Tibial nerve (tissue), 4 donors: ENCODE measurements at regions not wholly inside any gene's neighbourhood (a gene's known extent, or its start where the extent isn't known, plus 50 kb on each side); places are given as distances from the start of the nearest gene placed in this dataset.

ENCODE experiments used
- DNase-seq, 2 donors: peaks; one replicate each; pipeline ENCODE4 v3.0.0-alpha.2; 2019; ENCODE audit warnings: low spot score in 2 of 2
- H3K27ac ChIP-seq, 4 donors: fragments of 200-600 bp; sonication (generic) in 3 of 4; one replicate each; pipeline ENCODE4 v1.5.1; 2017 to 2019; ENCODE audit warnings: mild to moderate bottlenecking in 1 of 4
- H3K27me3 ChIP-seq, 2 donors: fragments of 200-600 bp; sonication (generic) in 1 of 2; one replicate each; pipeline versions ENCODE4 v1.5.1 to v1.6.0; 2017 to 2019
- H3K36me3 ChIP-seq, 3 donors: fragments of 200-600 bp; sonication (generic); one replicate each; pipeline ENCODE4 v1.5.1; 2018 to 2019
- H3K4me1 ChIP-seq, 4 donors: fragments of 200-600 bp; sonication (generic) in 3 of 4; one replicate each; pipeline ENCODE4 v1.5.1; 2017 to 2019
- H3K4me3 ChIP-seq, 4 donors: fragments of 200-600 bp; sonication (generic) in 3 of 4; one replicate each; pipeline ENCODE4 v1.5.1; 2017 to 2019; ENCODE audit warnings: mild to moderate bottlenecking in 1 of 4, moderate library complexity in 1 of 4
- H3K9me3 ChIP-seq, 4 donors: fragments of 200-600 bp; sonication (generic) in 3 of 4; one replicate each; pipeline ENCODE4 v1.5.1; 2017 to 2019
- EP300 ChIP-seq, 2 donors: sonication (generic); formaldehyde crosslinking; IDR thresholded peaks; one replicate each; pipeline ENCODE4 v1.6.1; 2017; ENCODE audit warnings: antibody characterized with exemption in 2 of 2, mild to moderate bottlenecking in 1 of 2
- POLR2A ChIP-seq, 2 donors: fragments of 450-650 bp; IDR thresholded peaks; one replicate each; pipeline ENCODE4 v1.6.1; 2017; ENCODE audit warnings: antibody characterized with exemption in 2 of 2, mild to moderate bottlenecking in 2 of 2, moderate library complexity in 2 of 2
- WGBS, 2 donors: methylation state at CpG; one replicate each; pipeline ENCODE4 v1.1.5; 2018; 5-methylcytosine and 5-hydroxymethylcytosine counted together
- TF ChIP-seq, protein P1 (sequence below), 5 experiments: fragments of 200-600 bp in 3 of 5; fragments of 450-650 bp in 2 of 5; sonication (generic) in 3 of 5; IDR thresholded peaks; one replicate each; pipeline ENCODE4 v1.5.1; 2016 to 2019; ENCODE audit warnings: antibody characterized with exemption in 5 of 5, mild to moderate bottlenecking in 3 of 5, moderate library complexity in 2 of 5

DNA sequence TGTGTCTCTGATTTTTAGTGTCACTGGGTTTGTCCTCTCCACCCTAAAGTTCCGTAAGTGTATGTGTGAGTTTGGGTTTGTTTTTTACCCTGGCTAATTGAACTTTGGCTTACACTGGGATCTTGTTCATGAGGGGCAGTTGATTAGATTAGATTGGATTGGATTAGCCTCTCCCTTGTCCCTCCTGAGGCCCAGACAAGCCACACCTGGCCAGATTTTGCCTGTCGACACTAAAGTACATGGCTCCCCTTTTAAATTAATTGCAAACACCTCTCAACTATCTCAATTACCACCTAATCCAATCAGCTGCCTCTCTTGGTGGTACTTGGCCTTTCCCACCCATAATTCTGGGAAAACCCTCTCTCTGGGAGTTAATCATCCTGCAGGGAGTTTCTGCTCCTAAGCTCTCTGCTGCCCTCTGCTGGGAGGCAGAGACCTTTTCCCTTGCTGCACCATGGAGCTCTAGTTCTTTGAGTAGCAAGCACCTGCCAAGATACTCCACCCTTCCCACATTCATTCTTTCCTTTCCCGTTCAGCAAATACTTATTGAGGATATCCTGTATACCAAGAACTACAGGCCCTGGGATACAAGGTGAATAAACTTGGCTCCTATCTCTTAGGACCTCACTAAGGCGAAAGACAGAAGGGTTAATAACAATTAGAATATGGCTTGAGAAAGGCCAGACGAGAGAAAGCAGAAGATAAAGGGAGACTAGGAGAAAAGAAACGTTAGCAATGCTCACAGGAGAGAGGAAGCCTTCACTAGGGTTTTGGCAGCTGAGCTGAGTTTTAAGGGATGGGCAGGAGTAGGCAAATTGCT is 60.0 kb upstream of the MPHOSPH6 start:
- Histone ChIP-seq H3K36me3 (no peaks in the 10 kb centered on the region), H3K27me3 (no peaks in the 10 kb centered on the region), H3K27ac (no peak overlapping the region), H3K9me3 (no peaks in the 10 kb centered on the region), H3K4me1 (no peaks in the 10 kb centered on the region), H3K4me3 (no peak overlapping the region)
- TF ChIP-seq POLR2A (IDR thresholded peaks at IDR 0.05) = no peak
- TF ChIP-seq, protein P1, sequence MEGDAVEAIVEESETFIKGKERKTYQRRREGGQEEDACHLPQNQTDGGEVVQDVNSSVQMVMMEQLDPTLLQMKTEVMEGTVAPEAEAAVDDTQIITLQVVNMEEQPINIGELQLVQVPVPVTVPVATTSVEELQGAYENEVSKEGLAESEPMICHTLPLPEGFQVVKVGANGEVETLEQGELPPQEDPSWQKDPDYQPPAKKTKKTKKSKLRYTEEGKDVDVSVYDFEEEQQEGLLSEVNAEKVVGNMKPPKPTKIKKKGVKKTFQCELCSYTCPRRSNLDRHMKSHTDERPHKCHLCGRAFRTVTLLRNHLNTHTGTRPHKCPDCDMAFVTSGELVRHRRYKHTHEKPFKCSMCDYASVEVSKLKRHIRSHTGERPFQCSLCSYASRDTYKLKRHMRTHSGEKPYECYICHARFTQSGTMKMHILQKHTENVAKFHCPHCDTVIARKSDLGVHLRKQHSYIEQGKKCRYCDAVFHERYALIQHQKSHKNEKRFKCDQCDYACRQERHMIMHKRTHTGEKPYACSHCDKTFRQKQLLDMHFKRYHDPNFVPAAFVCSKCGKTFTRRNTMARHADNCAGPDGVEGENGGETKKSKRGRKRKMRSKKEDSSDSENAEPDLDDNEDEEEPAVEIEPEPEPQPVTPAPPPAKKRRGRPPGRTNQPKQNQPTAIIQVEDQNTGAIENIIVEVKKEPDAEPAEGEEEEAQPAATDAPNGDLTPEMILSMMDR (IDR thresholded peaks at IDR 0.05) = peak; percentile 73 to 82 (median 75)
- WGBS, 2 donors = 43 to 46% methylated on average over 6 of the region's 6 CpGs
- DNase-seq = peak; percentile 27 to 29

- 69 to 84% methylated on average over 9 of the region's 9 CpGs for WGBS, 2 donors
- no peak overlapping the region for H3K27ac ChIP-seq
- TF ChIP-seq EP300 (IDR thresholded peaks at IDR 0.05) = no peak
- TF ChIP-seq, protein P1 (IDR thresholded peaks at IDR 0.05) = no peak
- TF ChIP-seq POLR2A (IDR thresholded peaks at IDR 0.05) = no peak
- no peak for DNase-seq
- H3K9me3 ChIP-seq = no peaks in the 10 kb centered on the region
- H3K36me3 ChIP-seq = no peaks in the 10 kb centered on the region
- H3K4me3 ChIP-seq = no peak overlapping the region
- H3K27me3 ChIP-seq = no peaks in the 10 kb centered on the region
- no peaks in the 10 kb centered on the region for H3K4me1 ChIP-seq
Measured at GRCh38 chr16:82226327-82226726, 56.3 kb upstream of the MPHOSPH6 start.

- TF ChIP-seq EP300 (IDR thresholded peaks at IDR 0.05) (no peak), POLR2A (IDR thresholded peaks at IDR 0.05) (no peak)
- TF ChIP-seq, protein P1 (IDR thresholded peaks at IDR 0.05) = no peak
- H3K27me3 ChIP-seq = no peaks in the 10 kb centered on the region
- H3K9me3 ChIP-seq = no peaks in the 10 kb centered on the region
- no peak overlapping the region for H3K27ac ChIP-seq
- WGBS, 2 donors = 85 to 86% methylated on average over 2 of the region's 2 CpGs
- H3K36me3 ChIP-seq = no peaks in the 10 kb centered on the region
- H3K4me3 ChIP-seq = no peak overlapping the region
- no peak for DNase-seq
- no peaks in the 10 kb centered on the region for H3K4me1 ChIP-seq
Measured at GRCh38 chr16:82224821-82225220, 54.8 kb upstream of the MPHOSPH6 start.

DNA sequence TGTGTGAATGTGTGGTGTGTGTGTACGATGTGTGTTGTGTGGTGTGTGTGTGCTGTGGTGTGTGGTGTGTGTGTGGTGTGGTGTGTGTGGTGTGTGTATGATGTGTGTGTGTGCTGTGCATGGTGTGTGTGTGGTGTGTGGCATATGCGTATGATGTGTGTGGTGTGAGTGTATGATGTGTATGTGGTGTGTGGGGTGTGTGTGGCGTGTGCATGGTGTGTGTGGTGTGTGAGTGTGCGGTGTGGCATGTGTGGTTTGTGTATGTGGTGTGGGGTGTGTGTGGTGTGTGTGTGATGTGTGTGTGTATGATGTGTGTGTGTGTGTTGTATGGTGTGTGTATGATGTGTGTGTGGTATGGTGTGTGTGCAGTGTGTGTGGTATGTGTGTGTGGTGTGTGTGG is 50.5 kb upstream of the MPHOSPH6 start:
- H3K36me3 ChIP-seq = no peaks in the 10 kb centered on the region
- H3K27me3 ChIP-seq = no peaks in the 10 kb centered on the region
- no peaks in the 10 kb centered on the region for H3K9me3 ChIP-seq
- DNase-seq = no peak
- no peak overlapping the region for H3K27ac ChIP-seq
- WGBS, 2 donors = 94% methylated on average over 4 of the region's 4 CpGs
- H3K4me1 ChIP-seq = no peaks in the 10 kb centered on the region
- H3K4me3 ChIP-seq = no peak overlapping the region
- TF ChIP-seq POLR2A (IDR thresholded peaks at IDR 0.05) = no peak
- TF ChIP-seq EP300 (IDR thresholded peaks at IDR 0.05) = no peak
- TF ChIP-seq, protein P1 (IDR thresholded peaks at IDR 0.05) = no peak
